NCI-H82 treated with DMSO at 0.1 percent for 48 hours (cell line): ENCODE measurements at regions not wholly inside any gene's neighbourhood (a gene's known extent, or its start where the extent isn't known, plus 50 kb on each side); places are given as distances from the start of the nearest gene placed in this dataset.
"Not testable (repeated sequence)": the region's sequence is repeated elsewhere in the genome, so short reads cannot be mapped to it uniquely, and the experiment has no call there.

Source experiments
- DNase-seq: peaks from one replicate; lab custom pipeline; 2025; ENCODE audit not compliant: unreplicated experiment; lab: John Stamatoyannopoulos, UW

- DNase-seq, result no peak
Observed at GRCh38 chr3:22730701-22731100, 472.4 kb upstream of the UBE2E2 start.

DNA sequence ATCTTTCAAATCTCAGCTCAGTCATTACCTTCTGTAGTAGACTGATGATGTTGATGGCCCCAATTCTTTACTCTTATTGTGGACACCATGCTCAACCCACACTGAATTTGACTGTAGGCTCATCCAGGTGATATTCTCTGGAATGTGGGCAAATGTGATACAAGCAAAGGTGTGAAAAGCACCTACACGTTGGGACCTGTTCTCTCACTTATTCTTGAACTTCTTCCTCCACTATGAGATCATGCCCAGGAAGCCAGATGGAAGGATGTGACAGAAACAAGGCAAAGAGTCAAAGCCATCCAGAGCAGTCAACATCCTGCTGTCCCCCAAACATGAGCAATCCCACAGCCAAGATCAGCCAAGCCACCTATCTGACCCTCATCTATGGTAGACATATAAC, 471.2 kb upstream of the UBE2E2 start:
- DNase-seq, result no peak

DNA sequence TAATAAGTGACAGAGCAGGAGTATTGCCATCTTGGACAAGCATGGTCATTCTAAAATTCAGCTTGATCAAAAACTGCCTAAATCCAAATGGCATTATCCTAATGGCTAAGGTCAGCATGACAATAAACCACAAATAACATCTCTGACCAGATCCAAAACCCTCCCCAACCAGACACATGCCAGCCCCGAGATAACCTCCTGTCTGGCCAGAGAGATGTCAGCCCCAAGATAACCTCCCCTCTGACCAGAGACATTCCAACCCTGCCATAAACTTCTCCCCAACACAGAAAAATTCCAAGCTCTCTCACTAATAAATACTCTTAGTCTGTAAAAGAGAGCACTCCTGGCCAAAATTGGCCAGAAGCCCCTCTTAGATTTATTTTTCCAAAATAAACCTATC, 470.5 kb upstream of the UBE2E2 start:
- no peak for DNase-seq

DNA sequence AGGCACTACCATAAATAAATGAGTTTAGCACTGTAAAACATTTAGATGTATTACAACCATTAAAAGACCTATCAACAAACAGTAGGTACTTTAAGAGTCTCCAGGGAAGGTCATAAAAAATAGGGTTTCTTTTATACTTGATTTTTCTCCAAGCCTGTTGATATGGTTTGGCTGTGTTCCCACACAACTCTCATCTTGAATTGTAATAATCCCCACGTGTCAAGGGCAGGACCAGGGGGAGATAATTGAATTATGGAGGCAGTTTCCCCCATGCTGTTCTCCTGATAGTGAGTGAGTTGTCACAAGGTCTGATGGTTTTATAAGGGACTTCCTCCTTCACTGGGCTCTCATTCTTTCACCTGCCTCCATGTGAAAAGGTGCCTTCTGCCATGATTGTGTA, 468.9 kb upstream of the UBE2E2 start:
- no peak for DNase-seq

DNA sequence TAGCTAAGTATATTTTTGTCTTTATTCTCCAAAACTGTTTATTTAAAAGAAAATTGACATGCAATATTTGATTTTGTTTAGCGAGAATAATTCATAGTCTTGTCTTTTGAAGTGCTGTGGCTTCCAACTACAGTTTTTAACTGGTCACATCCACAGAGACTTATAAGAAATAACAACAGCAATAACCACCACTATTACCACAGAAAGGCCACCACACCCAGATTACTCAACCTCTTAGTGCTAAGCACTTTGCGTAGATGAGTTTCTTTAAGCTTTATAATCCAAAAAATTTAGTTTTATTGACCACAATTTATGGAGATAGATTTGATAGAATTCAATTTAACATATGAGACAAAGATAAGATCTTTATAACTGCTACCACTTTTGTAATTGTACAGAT, 468.4 kb upstream of the UBE2E2 start:
- DNase-seq, result no peak

- DNase-seq, result no peak
Observed at GRCh38 chr3:22735373-22735772, 467.8 kb upstream of the UBE2E2 start.

DNA sequence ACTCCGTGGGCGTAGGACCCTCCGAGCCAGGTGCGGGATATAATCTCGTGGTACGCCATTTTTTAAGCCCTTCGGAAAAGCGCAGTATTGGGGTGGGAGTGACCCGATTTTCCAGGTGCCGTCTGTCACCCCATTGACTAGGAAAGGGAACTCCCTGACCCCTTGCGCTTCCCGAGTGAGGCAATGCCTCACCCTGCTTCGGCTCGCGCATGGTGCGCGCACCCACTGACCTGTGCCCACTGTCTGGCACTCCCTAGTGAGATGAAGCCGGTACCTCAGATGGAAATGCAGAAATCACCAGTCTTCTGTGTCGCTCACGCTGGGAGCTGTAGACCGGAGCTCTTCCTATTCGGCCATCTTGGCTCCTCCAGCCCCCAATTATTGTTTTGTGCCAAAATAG, 459.7 kb upstream of the UBE2E2 start:
- not testable (repeated sequence) for DNase-seq

DNA sequence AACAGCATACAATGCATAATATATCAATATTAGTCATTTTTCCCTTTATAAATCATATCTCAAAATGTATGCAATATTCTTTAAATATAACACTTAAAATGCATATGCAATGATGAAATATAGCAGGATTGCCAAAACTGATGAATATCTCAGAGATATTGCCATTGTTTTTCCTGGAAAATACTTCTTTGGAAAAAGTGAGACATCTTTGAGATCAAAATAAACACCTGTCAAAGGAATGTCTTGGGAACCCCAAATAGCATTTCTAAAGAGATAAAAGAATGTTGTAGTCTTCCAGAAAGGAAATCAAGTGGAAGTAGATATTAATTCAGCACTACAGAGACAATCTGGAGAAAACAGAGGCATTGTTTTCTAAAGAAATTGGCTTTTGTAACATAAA, 457.8 kb upstream of the UBE2E2 start:
- no peak for DNase-seq

DNA sequence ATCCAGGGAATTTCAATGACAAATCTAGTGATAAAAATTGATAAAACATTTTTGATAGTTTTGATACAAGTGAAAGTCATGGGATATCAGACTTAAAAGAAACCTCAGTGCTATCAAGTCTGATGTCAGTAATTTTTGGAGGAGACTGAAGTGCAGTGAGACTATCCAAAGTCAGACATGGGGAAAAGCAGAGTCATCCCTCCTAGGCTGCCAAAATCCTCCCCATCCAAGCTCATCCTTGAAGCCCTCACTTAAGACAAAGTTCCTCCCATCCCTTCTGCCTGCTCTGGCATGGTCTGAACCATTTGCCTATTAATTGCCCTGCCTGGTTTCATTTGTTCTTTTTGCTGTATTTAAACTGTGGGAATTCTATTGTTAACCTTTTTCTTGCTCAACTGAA, 456.9 kb upstream of the UBE2E2 start:
- DNase-seq, result no peak

DNA sequence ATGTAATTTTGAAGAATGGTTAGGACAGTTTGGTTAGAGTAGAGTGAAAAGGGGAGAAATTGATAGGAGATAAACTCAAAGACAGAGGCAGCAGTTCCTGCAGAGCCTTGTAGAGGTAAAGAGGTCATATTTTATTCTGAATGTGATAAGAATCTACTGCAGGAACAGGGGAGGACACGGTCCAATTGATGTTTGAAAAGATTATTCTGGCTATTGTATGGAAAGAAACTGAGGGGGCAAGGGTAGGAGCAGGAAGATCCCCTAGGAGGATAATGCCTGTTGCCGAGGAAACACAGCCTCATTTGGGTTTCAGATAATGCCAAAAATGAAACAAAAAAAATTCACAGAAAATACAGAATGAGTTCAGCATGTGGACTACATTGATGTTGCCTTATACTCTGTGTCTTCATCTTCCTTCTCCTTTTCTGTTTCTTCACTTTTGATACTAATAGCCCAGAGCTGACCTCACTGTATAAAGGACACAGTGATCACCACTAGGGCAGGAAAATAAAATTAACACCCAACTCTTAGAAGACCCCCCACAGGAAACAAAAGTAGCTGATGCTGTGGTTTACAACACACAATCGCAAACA, 454.6 kb upstream of the UBE2E2 start:
- no peak for DNase-seq

GRCh38 chr3:22759636-22760310, 443.4 kb upstream of the UBE2E2 start:
- no peak for DNase-seq

- DNase-seq, result no peak
Observed at GRCh38 chr3:22765679-22766078, 437.4 kb upstream of the UBE2E2 start.

- DNase-seq, result no peak
Observed at GRCh38 chr3:22777834-22778233, 425.3 kb upstream of the UBE2E2 start.

GRCh38 chr3:22779737-22780136, 423.4 kb upstream of the UBE2E2 start:
- no peak for DNase-seq

GRCh38 chr3:22792533-22792932, 410.6 kb upstream of the UBE2E2 start:
- DNase-seq, result no peak

- DNase-seq, result no peak
Observed at GRCh38 chr3:22795917-22796316, 407.2 kb upstream of the UBE2E2 start.

- no peak for DNase-seq
Observed at GRCh38 chr3:22798461-22798860, 404.7 kb upstream of the UBE2E2 start.

GRCh38 chr3:22819209-22819608, 383.9 kb upstream of the UBE2E2 start:
- no peak for DNase-seq

DNA sequence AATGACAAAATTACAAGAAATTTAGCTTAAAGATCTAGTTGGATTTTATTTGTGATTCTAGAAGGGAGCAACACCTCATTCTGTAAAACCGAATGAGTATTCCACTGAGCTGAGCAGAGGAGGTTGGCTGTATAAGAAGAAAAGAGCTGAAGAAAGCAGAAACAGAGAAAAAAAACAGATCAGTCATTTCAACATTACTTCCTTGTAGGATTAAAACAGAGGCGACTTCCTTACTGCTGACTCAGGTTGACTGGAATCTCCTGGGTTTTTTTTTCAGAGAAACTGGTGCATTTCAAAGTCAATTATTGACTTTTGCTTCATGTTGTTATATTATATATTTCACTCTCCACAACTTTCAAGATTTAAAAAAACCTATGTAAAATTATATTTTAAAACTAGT, 368.1 kb upstream of the UBE2E2 start:
- DNase-seq, result no peak

- DNase-seq, result no peak
Observed at GRCh38 chr3:22836131-22836530, 367.0 kb upstream of the UBE2E2 start.

DNA sequence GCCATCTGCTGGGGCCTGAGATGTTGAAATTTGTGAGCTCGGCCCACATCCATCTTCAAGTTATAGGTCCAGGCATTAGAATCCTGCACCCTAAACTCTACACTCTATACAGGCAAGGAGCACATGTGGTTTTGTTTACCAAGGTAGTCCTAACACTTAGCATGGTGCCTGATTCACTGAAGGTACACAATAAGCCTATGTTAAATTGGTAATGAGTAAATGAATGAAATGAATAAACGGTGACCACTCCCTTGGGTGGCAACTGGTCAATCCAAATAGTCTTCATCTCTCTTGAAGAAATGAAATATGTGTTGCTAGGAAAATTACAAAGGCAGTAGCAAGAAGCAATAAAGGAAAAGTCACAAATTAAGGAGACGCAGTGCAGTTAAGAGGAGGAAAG, 359.3 kb upstream of the UBE2E2 start:
- no peak for DNase-seq

- DNase-seq, result peak; percentile 79
Observed at GRCh38 chr3:22846566-22846965, 356.6 kb upstream of the UBE2E2 start.

DNA sequence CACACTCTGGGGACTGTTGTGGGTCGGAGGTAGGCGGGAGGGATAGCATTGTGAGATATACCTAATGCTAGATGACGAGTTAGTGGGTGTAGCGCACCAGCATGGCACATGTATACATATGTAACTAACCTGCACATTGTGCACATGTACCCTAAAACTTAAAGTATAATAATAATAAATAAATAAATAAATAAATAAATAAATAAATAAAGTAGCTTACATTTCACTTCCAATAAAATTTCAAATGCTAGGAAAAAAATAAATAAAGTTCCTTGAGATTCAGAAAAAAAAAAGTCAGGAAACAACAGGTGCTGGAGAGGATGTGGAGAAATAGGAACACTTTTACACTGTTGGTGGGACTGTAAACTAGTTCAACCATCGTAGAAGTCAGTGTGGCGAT, 353.5 kb upstream of the UBE2E2 start:
- DNase-seq, result not testable (repeated sequence)
